HG03439 (cell line): ENCODE measurements at regions not wholly inside any gene's neighbourhood (a gene's known extent, or its start where the extent isn't known, plus 50 kb on each side); places are given as distances from the start of the nearest gene placed in this dataset.
"Not testable (repeated sequence)": the region's sequence is repeated elsewhere in the genome, so short reads cannot be mapped to it uniquely, and the experiment has no call there.

Source experiments
- ATAC-seq: cut with Tn5 transposase; IDR thresholded peaks from one replicate; pipeline ENCODE4 v1.9.1; 2021; ENCODE audit warnings: mild to moderate bottlenecking, moderate library complexity; ENCODE audit not compliant: unreplicated experiment

- ATAC-seq = no peak
Observed at GRCh38 chr14:88981948-88982347, 157.5 kb downstream of the TTC8 start.

- no peak for ATAC-seq
Observed at GRCh38 chr14:88983755-88984154, 159.3 kb downstream of the TTC8 start.

GRCh38 chr14:88985654-88986053 is 161.2 kb downstream of the TTC8 start:
- no peak for ATAC-seq

- no peak for ATAC-seq
Observed at GRCh38 chr14:88986146-88986841, 161.8 kb downstream of the TTC8 start.

- not testable (repeated sequence) for ATAC-seq
Observed at GRCh38 chr14:88986908-88987307, 162.5 kb downstream of the TTC8 start.

GRCh38 chr14:88987516-88987915 is 163.1 kb downstream of the TTC8 start:
- no peak for ATAC-seq

- no peak for ATAC-seq
Observed at GRCh38 chr14:88989911-88990310, 165.5 kb downstream of the TTC8 start.

- no peak for ATAC-seq
Observed at GRCh38 chr14:88990856-88991255, 166.4 kb downstream of the TTC8 start.

GRCh38 chr14:88992011-88992410 is 167.6 kb downstream of the TTC8 start:
- no peak for ATAC-seq

GRCh38 chr14:88993946-88994345 is 169.5 kb downstream of the TTC8 start:
- no peak for ATAC-seq

- no peak for ATAC-seq
Observed at GRCh38 chr14:88995437-88996198, 171.2 kb downstream of the TTC8 start.

GRCh38 chr14:88998027-88998426 is 173.6 kb downstream of the TTC8 start:
- no peak for ATAC-seq

- no peak for ATAC-seq
Observed at GRCh38 chr14:88999137-88999536, 174.7 kb downstream of the TTC8 start.

GRCh38 chr14:89000007-89000942 is 175.8 kb downstream of the TTC8 start:
- ATAC-seq = no peak

- ATAC-seq = no peak
Observed at GRCh38 chr14:89004166-89004565, 179.7 kb downstream of the TTC8 start.

- no peak for ATAC-seq
Observed at GRCh38 chr14:89007906-89008305, 183.5 kb downstream of the TTC8 start.

- ATAC-seq = no peak
Observed at GRCh38 chr14:89011355-89012281, 187.2 kb downstream of the TTC8 start.

- no peak for ATAC-seq
Observed at GRCh38 chr14:89012282-89013097, 188.0 kb downstream of the TTC8 start.

GRCh38 chr14:89013098-89013504 is 188.7 kb downstream of the TTC8 start:
- no peak for ATAC-seq
